IPS-15b (cell line): ENCODE measurements at regions not wholly inside any gene's neighbourhood (a gene's known extent, or its start where the extent isn't known, plus 50 kb on each side); places are given as distances from the start of the nearest gene placed in this dataset.
"Not testable (repeated sequence)": the region's sequence is repeated elsewhere in the genome, so short reads cannot be mapped to it uniquely, and the experiment has no call there.

Source experiments
- H3K27me3 ChIP-seq: one replicate; pipeline ENCODE4 v1.6.1; 2013; ENCODE audit warnings: low read length; ENCODE audit not compliant: control insufficient read depth, insufficient read depth
- H3K36me3 ChIP-seq: one replicate; pipeline ENCODE4 v1.6.1; 2013; ENCODE audit warnings: low read length; ENCODE audit not compliant: control insufficient read depth, insufficient read depth
- H3K4me1 ChIP-seq: one replicate; pipeline ENCODE4 v1.6.1; 2013; ENCODE audit warnings: mild to moderate bottlenecking, low read length; ENCODE audit not compliant: control insufficient read depth, insufficient read depth
- H3K4me3 ChIP-seq: one replicate; pipeline ENCODE4 v1.5.1; 2013; ENCODE audit warnings: low read depth, low read length
- H3K9ac ChIP-seq: one replicate; pipeline ENCODE4 v1.6.1; 2013; ENCODE audit warnings: low read depth, mild to moderate bottlenecking, low read length
- H3K9me3 ChIP-seq: one replicate; pipeline ENCODE4 v1.6.1; 2013; ENCODE audit warnings: mild to moderate bottlenecking, low read length; ENCODE audit not compliant: control insufficient read depth, insufficient read depth

- H3K4me3 ChIP-seq, H3K27me3 ChIP-seq, H3K36me3 ChIP-seq, H3K9me3 ChIP-seq, H3K4me1 ChIP-seq, H3K9ac ChIP-seq: not testable (repeated sequence)
Observed at GRCh38 chr3:75587695-75588094, 76.4 kb upstream of the FRG2C start.

DNA sequence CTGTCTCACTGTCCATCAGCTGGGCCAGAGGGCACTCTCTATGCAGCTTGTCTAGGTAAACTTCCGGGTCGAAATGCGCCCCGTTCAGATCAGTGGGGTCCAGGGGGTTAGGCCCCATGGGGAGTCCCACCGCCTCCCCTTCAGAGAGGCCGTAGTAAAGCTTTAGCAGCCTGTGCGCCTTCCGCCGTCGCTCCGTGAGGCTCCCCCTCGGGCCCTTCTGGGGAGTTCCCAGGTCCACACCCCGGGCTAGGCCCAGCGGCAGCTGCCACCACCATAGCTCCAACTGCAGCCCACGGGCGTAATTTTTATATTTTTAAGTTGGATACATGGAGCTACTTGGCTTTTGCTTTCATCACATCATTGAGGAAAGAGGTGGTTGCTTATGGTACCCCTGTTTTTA is 73.7 kb upstream of the FRG2C start:
- not testable (repeated sequence) for H3K27me3 ChIP-seq, H3K4me3 ChIP-seq, H3K36me3 ChIP-seq, H3K9me3 ChIP-seq, H3K4me1 ChIP-seq, H3K9ac ChIP-seq

- H3K36me3 ChIP-seq, H3K4me1 ChIP-seq, H3K9me3 ChIP-seq, H3K9ac ChIP-seq, H3K4me3 ChIP-seq, H3K27me3 ChIP-seq: not testable (repeated sequence)
Observed at GRCh38 chr3:75604286-75604934, 59.7 kb upstream of the FRG2C start.

DNA sequence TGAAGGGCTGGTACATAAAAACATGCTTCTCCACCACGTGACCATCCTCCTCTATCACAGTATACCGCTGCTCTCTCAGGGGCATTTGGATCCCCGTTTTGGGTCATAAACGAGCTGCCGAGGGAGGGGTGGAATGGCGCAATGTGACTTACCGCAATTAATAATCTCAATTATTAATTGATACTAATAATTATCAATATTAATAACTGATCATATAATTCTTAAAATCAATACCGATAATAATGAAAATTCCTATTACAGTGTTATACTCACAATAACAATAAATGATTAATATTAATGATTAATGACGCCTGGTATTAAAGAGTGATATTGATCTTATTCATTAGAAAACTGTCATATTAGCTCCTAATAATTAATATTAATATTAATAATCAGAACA is 56.1 kb upstream of the FRG2C start:
- not testable (repeated sequence) for H3K9me3 ChIP-seq, H3K36me3 ChIP-seq, H3K4me3 ChIP-seq, H3K9ac ChIP-seq, H3K4me1 ChIP-seq
- H3K27me3 ChIP-seq, result peaks cover 10% of the 10 kb centered on the region

GRCh38 chr3:75609598-75609997 is 54.5 kb upstream of the FRG2C start:
- H3K9me3 ChIP-seq, H3K9ac ChIP-seq, H3K4me1 ChIP-seq, H3K4me3 ChIP-seq, H3K36me3 ChIP-seq: not testable (repeated sequence)
- H3K27me3 ChIP-seq, result peaks cover 10% of the 10 kb centered on the region

DNA sequence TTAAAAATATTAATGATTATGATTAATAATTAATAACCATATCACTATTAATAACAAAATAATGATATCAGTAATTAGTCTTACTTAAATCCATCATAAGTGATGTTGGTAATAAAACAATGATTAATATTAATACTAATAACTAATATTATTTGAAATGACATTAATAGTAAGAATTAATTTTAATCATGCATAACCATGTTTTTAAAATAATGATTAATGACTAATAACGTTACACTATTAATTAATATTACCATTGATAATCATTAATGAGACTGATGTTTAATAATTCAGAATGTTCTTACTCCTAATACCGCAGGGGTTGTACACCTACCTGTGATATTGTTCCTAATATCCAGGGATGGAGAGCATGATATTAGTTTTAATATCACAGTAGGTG is 53.4 kb upstream of the FRG2C start:
- Histone ChIP-seq H3K4me1 (no peaks in the 10 kb centered on the region), H3K27me3 (peaks cover 10% of the 10 kb centered on the region), H3K36me3 (no peaks in the 10 kb centered on the region), H3K9ac (no peak overlapping the region), H3K4me3 (no peak overlapping the region), H3K9me3 (no peaks in the 10 kb centered on the region)

DNA sequence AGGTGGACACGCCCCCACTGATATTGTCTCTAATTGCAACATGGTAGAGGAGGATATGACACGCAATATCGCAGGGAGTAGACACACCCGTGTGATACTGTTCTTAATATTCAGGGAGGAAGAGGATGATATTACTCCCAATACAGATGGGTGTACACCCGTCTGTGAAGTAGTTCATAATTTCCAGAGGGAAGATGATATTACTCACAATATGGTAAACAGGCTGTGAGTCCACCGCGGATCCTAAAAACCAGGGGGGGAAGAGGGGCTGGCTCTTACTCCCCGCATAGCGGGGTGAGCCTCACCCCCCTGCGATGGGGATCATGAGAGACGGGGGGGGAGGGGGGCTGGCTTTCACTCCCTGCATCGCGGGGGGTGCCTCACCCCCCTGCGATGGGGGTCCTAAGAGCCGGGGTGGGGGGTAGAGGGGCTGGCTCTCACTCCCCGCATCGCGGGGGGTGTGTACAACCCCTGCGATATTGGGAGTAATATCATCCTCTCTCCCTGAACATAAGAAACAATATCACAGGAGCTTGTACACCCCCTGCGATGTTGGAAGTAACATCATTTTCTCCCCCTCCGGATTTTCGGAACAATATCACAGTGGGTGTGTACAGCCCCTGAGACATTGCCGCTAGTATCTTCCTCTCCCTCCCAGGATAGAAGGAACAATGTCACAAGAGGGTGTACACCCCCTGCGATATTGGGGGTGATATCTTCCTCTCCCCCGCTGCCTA is 52.2 kb upstream of the FRG2C start:
- H3K9ac ChIP-seq, H3K9me3 ChIP-seq, H3K36me3 ChIP-seq, H3K4me3 ChIP-seq, H3K4me1 ChIP-seq: not testable (repeated sequence)
- H3K27me3 ChIP-seq, result peaks cover 10% of the 10 kb centered on the region
